Colonic mucosa (tissue), 4 donors: ENCODE measurements at regions not wholly inside any gene's neighbourhood (a gene's known extent, or its start where the extent isn't known, plus 50 kb on each side); places are given as distances from the start of the nearest gene placed in this dataset.

Experiments used
- DNase-seq: peaks from one replicate; pipeline ENCODE4 v3.0.0-alpha.2; 2020
- H3K27ac ChIP-seq: fragments of 200-600 bp; one replicate; pipeline ENCODE4 v1.8.0; 2021
- H3K27me3 ChIP-seq: fragments of 200-600 bp; one replicate; pipeline ENCODE4 v1.8.0; 2021
- H3K36me3 ChIP-seq: fragments of 200-600 bp; one replicate; pipeline ENCODE4 v1.8.0; 2021
- H3K4me1 ChIP-seq: fragments of 200-600 bp; one replicate; pipeline ENCODE4 v1.8.0; 2021; ENCODE audit warnings: mild to moderate bottlenecking
- H3K4me3 ChIP-seq: fragments of 200-600 bp; one replicate; pipeline ENCODE4 v1.8.0; 2021
- H3K9ac ChIP-seq, 2 donors: one replicate each; pipeline ENCODE4 v1.7.0; 2013; ENCODE audit warnings: control low read depth in 2 of 2, low read depth in 2 of 2, low read length in 2 of 2
- H3K9me3 ChIP-seq: fragments of 200-600 bp; one replicate; pipeline ENCODE4 v1.8.0; 2021
- CTCF ChIP-seq: fragments of 200-600 bp; IDR thresholded peaks from one replicate; pipeline ENCODE4 v1.8.0; 2022; ENCODE audit warnings: antibody characterized with exemption, mild to moderate bottlenecking
- intact Hi-C: fragments of 100-400 bp; cut with DNase I; formaldehyde crosslinking; loops from one replicate; pipeline ENCODE4 v1.14.1; 2022
- donor health status: healthy.
- donor health status: DM: no; HTN: no; CAD: no.
- donor health status: DM: no; HTN: no; CAD: no.

GRCh38 chr12:77314378-77315052 lies 249.1 kb upstream of the E2F7 start:
- TF ChIP-seq CTCF = no peak
- intact Hi-C loops = no loop called here

GRCh38 chr12:77308056-77308455 lies 242.7 kb upstream of the E2F7 start:
- no peak overlapping the region for H3K27ac ChIP-seq
- intact Hi-C loops = no loop called here
- H3K27me3 ChIP-seq = no peaks in the 10 kb centered on the region
- no peaks in the 10 kb centered on the region for H3K36me3 ChIP-seq
- no peak overlapping the region for H3K4me3 ChIP-seq
- no peaks in the 10 kb centered on the region for H3K9me3 ChIP-seq
- no peak for DNase-seq
- no peaks in the 10 kb centered on the region for H3K4me1 ChIP-seq
- no peak overlapping the region for H3K9ac ChIP-seq
- no peak for TF ChIP-seq CTCF

More at GRCh38 chr12:77314378-77315052, 249.1 kb upstream of the E2F7 start:
- Histone ChIP-seq H3K27me3 (no peaks in the 10 kb centered on the region), H3K4me3 (no peak overlapping the region), H3K9ac (no peak overlapping the region), H3K27ac (no peak overlapping the region), H3K9me3 (no peaks in the 10 kb centered on the region), H3K36me3 (no peaks in the 10 kb centered on the region), H3K4me1 (no peaks in the 10 kb centered on the region)
- DNase-seq = no peak

- Histone ChIP-seq H3K27ac (no peak overlapping the region), H3K9me3 (no peaks in the 10 kb centered on the region), H3K36me3 (no peaks in the 10 kb centered on the region), H3K9ac (no peak overlapping the region), H3K4me3 (no peak overlapping the region), H3K27me3 (no peaks in the 10 kb centered on the region), H3K4me1 (no peaks in the 10 kb centered on the region)
- no peak for DNase-seq
- TF ChIP-seq CTCF = no peak
- intact Hi-C loops = no loop called here
These were observed 235.4 kb upstream of the E2F7 start for GRCh38 chr12:77300811-77301210.

- Histone ChIP-seq H3K4me3 (no peak overlapping the region), H3K27me3 (no peaks in the 10 kb centered on the region), H3K9me3 (no peaks in the 10 kb centered on the region), H3K9ac (no peak overlapping the region), H3K4me1 (no peaks in the 10 kb centered on the region), H3K27ac (no peak overlapping the region), H3K36me3 (no peaks in the 10 kb centered on the region)
- intact Hi-C loops = no loop called here
- DNase-seq = no peak
- TF ChIP-seq CTCF = no peak
These were observed 234.7 kb upstream of the E2F7 start for GRCh38 chr12:77299910-77300669.

- no peak overlapping the region for H3K9ac ChIP-seq
- H3K36me3 ChIP-seq = no peaks in the 10 kb centered on the region
- H3K27ac ChIP-seq = no peak overlapping the region
- H3K9me3 ChIP-seq = no peaks in the 10 kb centered on the region
- H3K27me3 ChIP-seq = no peaks in the 10 kb centered on the region
- H3K4me3 ChIP-seq = no peak overlapping the region
- no peak for DNase-seq
- intact Hi-C loops = no loop called here
- no peak for TF ChIP-seq CTCF
- H3K4me1 ChIP-seq = no peaks in the 10 kb centered on the region
These were observed 233.6 kb upstream of the E2F7 start for GRCh38 chr12:77299001-77299400.
